B cell (primary cell): ENCODE measurements at regions not wholly inside any gene's neighbourhood (a gene's known extent, or its start where the extent isn't known, plus 50 kb on each side); places are given as distances from the start of the nearest gene placed in this dataset.
"Not testable (repeated sequence)": the region's sequence is repeated elsewhere in the genome, so short reads cannot be mapped to it uniquely, and the experiment has no call there.

Experiments
- ATAC-seq: fragments of 200-7000 bp; cut with Tn5 transposase; one replicate; pipeline ENCODE4 v1.10.0; 2021; ENCODE audit warnings: low read depth, mild to moderate bottlenecking, moderate number of reproducible peaks, moderate library complexity
- CTCF ChIA-PET: fragments of 350-600 bp; sonication (Branson Sonifier 250); formaldehyde crosslinking; loops from one replicate; lab custom pipeline; 2021; ENCODE audit warnings: antibody characterized with exemption, inconsistent platforms; lab: Charles Lee
- POLR2A ChIA-PET: fragments of 350-600 bp; sonication (Branson Sonifier 250); formaldehyde crosslinking; loops from one replicate; lab custom pipeline; 2021; ENCODE audit warnings: antibody characterized with exemption; lab: Charles Lee
- DNase-seq: peaks from one replicate; pipeline ENCODE4 v3.0.0; 2013
- H2AFZ ChIP-seq: 2 replicates; pipeline ENCODE4 v1.6.1; 2012; ENCODE audit warnings: mild to moderate bottlenecking, low read depth, low read length; ENCODE audit not compliant: insufficient read depth, poor library complexity, severe bottlenecking
- H3K27ac ChIP-seq, 2 donors: 1 replicate in 1 of 2; 2 replicates in 1 of 2; pipeline ENCODE4 v1.5.1; 2012 to 2013; ENCODE audit warnings: low read length in 2 of 2, mild to moderate bottlenecking in 2 of 2, moderate library complexity in 1 of 2
- H3K27me3 ChIP-seq, 4 experiments: fragments of 200-600 bp in 1 of 4; sonication (generic) in 1 of 4; replicated peaks in 1 of 4; 1 replicate in 2 of 4; 2 replicates in 2 of 4; pipeline versions ENCODE4 v1.6.1 to v1.7.0; 2013 to 2016; ENCODE audit warnings: low read length in 3 of 4, mild to moderate bottlenecking in 2 of 4, mixed read lengths in 1 of 4, moderate library complexity in 1 of 4; ENCODE audit not compliant: insufficient read depth in 4 of 4, control insufficient read depth in 3 of 4; ENCODE audit errors: control extremely low read depth in 1 of 4
- H3K36me3 ChIP-seq, 2 experiments: replicated peaks in 1 of 2; 1 replicate in 1 of 2; 2 replicates in 1 of 2; pipeline versions ENCODE4 v1.6.1 to v1.7.1; 2013; ENCODE audit warnings: low read length in 1 of 2; ENCODE audit not compliant: insufficient read depth in 2 of 2, control insufficient read depth in 1 of 2; ENCODE audit errors: control extremely low read depth in 1 of 2, extremely low read depth in 1 of 2
- H3K4me1 ChIP-seq, 2 donors: fragments of 200-600 bp in 1 of 2; sonication (generic) in 1 of 2; 1 replicate in 1 of 2; 2 replicates in 1 of 2; pipeline versions ENCODE4 v1.5.1 to v1.6.1; 2013 to 2017; ENCODE audit warnings: low read length in 2 of 2; ENCODE audit not compliant: control insufficient read depth in 2 of 2, insufficient read depth in 2 of 2
- H3K4me2 ChIP-seq: replicated peaks from 2 replicates; pipeline ENCODE3; 2012; ENCODE audit warnings: mild to moderate bottlenecking, low read depth, low read length; ENCODE audit not compliant: poor library complexity, severe bottlenecking
- H3K4me3 ChIP-seq, 5 experiments: fragments of 200-600 bp in 1 of 5; sonication (generic) in 1 of 5; 1 replicate in 3 of 5; 2 replicates in 2 of 5; pipeline versions ENCODE4 v1.5.1 to v1.7.0; 2011 to 2016; ENCODE audit warnings: low read length in 4 of 5, mild to moderate bottlenecking in 4 of 5, low read depth in 2 of 5, control low read depth in 1 of 5, moderate library complexity in 1 of 5; ENCODE audit not compliant: insufficient read depth in 1 of 5; ENCODE audit errors: control extremely low read depth in 1 of 5, extremely low read depth in 1 of 5
- H3K79me2 ChIP-seq: fragments of 200-600 bp; sonication (generic); one replicate; pipeline ENCODE4 v1.6.0; 2016; ENCODE audit warnings: low read length; ENCODE audit not compliant: control insufficient read depth, insufficient read depth
- H3K9ac ChIP-seq: fragments of 200-600 bp; sonication (generic); 2 replicates; pipeline ENCODE4 v1.6.1; 2017; ENCODE audit warnings: mild to moderate bottlenecking, low read length, moderate library complexity
- H3K9me3 ChIP-seq, 3 donors: one replicate each; pipeline versions ENCODE4 v1.6.1 to v1.7.1; 2013; ENCODE audit warnings: low read length in 2 of 3; ENCODE audit not compliant: control insufficient read depth in 2 of 3, insufficient read depth in 1 of 3; ENCODE audit errors: control extremely low read depth in 1 of 3
- H4K20me1 ChIP-seq: 2 replicates; pipeline ENCODE4 v1.6.0; 2012; ENCODE audit warnings: mild to moderate bottlenecking, low read length; ENCODE audit not compliant: insufficient read depth, control insufficient read depth, poor library complexity, severe bottlenecking
- H3K27ac Mint-ChIP-seq: one replicate; pipeline ENCODE4 v1.8.0; 2021; ENCODE audit warnings: mixed read lengths
- H3K27me3 Mint-ChIP-seq: one replicate; pipeline ENCODE4 v1.8.0; 2021; ENCODE audit warnings: mixed read lengths
- H3K4me1 Mint-ChIP-seq: one replicate; pipeline ENCODE4 v1.8.0; 2021; ENCODE audit warnings: mixed read lengths
- H3K4me3 Mint-ChIP-seq: one replicate; pipeline ENCODE4 v1.8.0; 2021; ENCODE audit warnings: mixed read lengths
- H3K9me3 Mint-ChIP-seq: one replicate; pipeline ENCODE4 v1.8.0; 2022; ENCODE audit warnings: mixed read lengths; ENCODE audit not compliant: insufficient read depth
- EZH2 ChIP-seq: IDR thresholded peaks from 2 replicates; pipeline ENCODE4 v1.6.1; 2012; ENCODE audit warnings: borderline replicate concordance, low read depth, mild to moderate bottlenecking, moderate library complexity, low read length; ENCODE audit not compliant: insufficient read depth, poor library complexity, severe bottlenecking
- WGBS: methylation state at CpG from one replicate; pipeline ENCODE4 v1.1.5; 2013; ENCODE audit warnings: missing lambda C conversion rate; ENCODE audit not compliant: insufficient coverage; 5-methylcytosine and 5-hydroxymethylcytosine counted together
- intact Hi-C: fragments of 100-400 bp; cut with micrococcal nuclease; formaldehyde crosslinking; loops from one replicate; pipeline ENCODE4 v1.10.0; 2022
- TF ChIP-seq, protein P1 (sequence below): fragments of 200-600 bp; IDR thresholded peaks from one replicate; pipeline ENCODE4 v1.8.0; 2022; ENCODE audit warnings: antibody characterized with exemption, mild to moderate bottlenecking

- H3K27ac Mint-ChIP-seq: no peak overlapping the region
- H3K79me2 ChIP-seq: no peaks in the 10 kb centered on the region
- no peak overlapping the region for H3K4me3 ChIP-seq
- peaks cover 2% of the 10 kb centered on the region for H3K4me1 Mint-ChIP-seq
- no peaks in the 10 kb centered on the region for H3K9me3 ChIP-seq
- H3K36me3 ChIP-seq: no peaks in the 10 kb centered on the region
- TF ChIP-seq, protein P1, sequence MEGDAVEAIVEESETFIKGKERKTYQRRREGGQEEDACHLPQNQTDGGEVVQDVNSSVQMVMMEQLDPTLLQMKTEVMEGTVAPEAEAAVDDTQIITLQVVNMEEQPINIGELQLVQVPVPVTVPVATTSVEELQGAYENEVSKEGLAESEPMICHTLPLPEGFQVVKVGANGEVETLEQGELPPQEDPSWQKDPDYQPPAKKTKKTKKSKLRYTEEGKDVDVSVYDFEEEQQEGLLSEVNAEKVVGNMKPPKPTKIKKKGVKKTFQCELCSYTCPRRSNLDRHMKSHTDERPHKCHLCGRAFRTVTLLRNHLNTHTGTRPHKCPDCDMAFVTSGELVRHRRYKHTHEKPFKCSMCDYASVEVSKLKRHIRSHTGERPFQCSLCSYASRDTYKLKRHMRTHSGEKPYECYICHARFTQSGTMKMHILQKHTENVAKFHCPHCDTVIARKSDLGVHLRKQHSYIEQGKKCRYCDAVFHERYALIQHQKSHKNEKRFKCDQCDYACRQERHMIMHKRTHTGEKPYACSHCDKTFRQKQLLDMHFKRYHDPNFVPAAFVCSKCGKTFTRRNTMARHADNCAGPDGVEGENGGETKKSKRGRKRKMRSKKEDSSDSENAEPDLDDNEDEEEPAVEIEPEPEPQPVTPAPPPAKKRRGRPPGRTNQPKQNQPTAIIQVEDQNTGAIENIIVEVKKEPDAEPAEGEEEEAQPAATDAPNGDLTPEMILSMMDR: no peak
- no peak for TF ChIP-seq EZH2
- CTCF ChIA-PET: no interaction called here
- H3K4me1 ChIP-seq: no peaks in the 10 kb centered on the region
- POLR2A ChIA-PET: no interaction called here
- H2AFZ ChIP-seq: no peak overlapping the region
- H3K4me2 ChIP-seq: no peak overlapping the region
- WGBS: no CpG with 5 or more reads among the region's 4 CpGs
- H3K27me3 Mint-ChIP-seq: no peaks in the 10 kb centered on the region
- H4K20me1 ChIP-seq: no peaks in the 10 kb centered on the region
- no peak for DNase-seq
- ATAC-seq: no peak
- H3K9me3 Mint-ChIP-seq: peaks cover 2% of the 10 kb centered on the region
- H3K27me3 ChIP-seq: no peaks in the 10 kb centered on the region
- H3K9ac ChIP-seq: no peak overlapping the region
- H3K27ac ChIP-seq: no peak overlapping the region
- H3K4me3 Mint-ChIP-seq: no peak overlapping the region
- intact Hi-C loops: no loop called here
Measured at GRCh38 chr4:138774940-138775339, 240.6 kb upstream of the NOCT start.

GRCh38 chr4:138774125-138774524, 241.5 kb upstream of the NOCT start:
- H3K4me3 ChIP-seq, ATAC-seq, H3K27me3 Mint-ChIP-seq, H3K4me1 ChIP-seq, H3K27me3 ChIP-seq, H4K20me1 ChIP-seq, H3K79me2 ChIP-seq, H3K27ac Mint-ChIP-seq, H3K9ac ChIP-seq, H3K4me2 ChIP-seq, H3K36me3 ChIP-seq, H3K9me3 ChIP-seq, H3K9me3 Mint-ChIP-seq, H3K4me3 Mint-ChIP-seq, H3K27ac ChIP-seq, intact Hi-C loops, H3K4me1 Mint-ChIP-seq, POLR2A ChIA-PET, H2AFZ ChIP-seq, DNase-seq, CTCF ChIA-PET: not testable (repeated sequence)
- no CpG with 5 or more reads among the region's 4 CpGs for WGBS
